WTC11 (cell line): ENCODE measurements at regions not wholly inside any gene's neighbourhood (a gene's known extent, or its start where the extent isn't known, plus 50 kb on each side); places are given as distances from the start of the nearest gene placed in this dataset.

Source experiments
- ATAC-seq: fragments of 200-7000 bp; cut with Tn5 transposase; 2 replicates; pipeline ENCODE4 v1.10.0; 2021; ENCODE audit warnings: mild to moderate bottlenecking, moderate library complexity
- CTCF ChIA-PET: fragments of 300-600 bp; sonication (Branson Sonifier 250); formaldehyde crosslinking; loops from one replicate; lab custom pipeline; 2021; ENCODE audit warnings: antibody characterized with exemption; lab: Charles Lee
- POLR2A ChIA-PET: fragments of 350-600 bp; sonication (Branson Sonifier 250); formaldehyde crosslinking; loops from one replicate; lab custom pipeline; 2021; ENCODE audit warnings: antibody characterized with exemption; lab: Charles Lee
- DNase-seq: peaks from one replicate; pipeline ENCODE4 v3.0.0; 2021; ENCODE audit warnings: low spot score
- H3K27ac Mint-ChIP-seq: 2 replicates; pipeline ENCODE4 v1.8.0; 2021; ENCODE audit warnings: mixed read lengths
- H3K27me3 Mint-ChIP-seq: 2 replicates; pipeline ENCODE4 v1.8.0; 2021; ENCODE audit warnings: low read depth, mild to moderate bottlenecking, moderate library complexity, mixed read lengths
- H3K36me3 Mint-ChIP-seq: 2 replicates; pipeline ENCODE4 v1.8.0; 2021; ENCODE audit warnings: mixed read lengths
- H3K4me1 Mint-ChIP-seq: 2 replicates; pipeline ENCODE4 v1.8.0; 2022; ENCODE audit warnings: mixed read lengths
- H3K4me3 Mint-ChIP-seq: 2 replicates; pipeline ENCODE4 v1.8.0; 2021; ENCODE audit warnings: mild to moderate bottlenecking, moderate library complexity, mixed read lengths
- H3K9me3 Mint-ChIP-seq: 2 replicates; pipeline ENCODE4 v1.8.0; 2021; ENCODE audit warnings: mixed read lengths
- ARID4B ChIP-seq: sonication (generic); formaldehyde crosslinking; IDR thresholded peaks from 2 replicates; pipeline ENCODE4 v1.8.0; 2023; ENCODE audit warnings: missing genetic modification reagents, mild to moderate bottlenecking, borderline replicate concordance
- CBFB ChIP-seq: sonication (generic); formaldehyde crosslinking; IDR thresholded peaks from 2 replicates; pipeline ENCODE4 v1.8.1; 2022; ENCODE audit warnings: mild to moderate bottlenecking, low read depth, missing genetic modification reagents
- E2F5 ChIP-seq: sonication (generic); formaldehyde crosslinking; IDR thresholded peaks from 2 replicates; pipeline ENCODE4 v1.8.1; 2022; ENCODE audit warnings: mild to moderate bottlenecking, moderate library complexity, missing genetic modification reagents
- EMX1 ChIP-seq: fragments of 250-450 bp; sonication (Bioruptor Pico); IDR thresholded peaks from 2 replicates; pipeline ENCODE4 v1.8.0; 2021; ENCODE audit warnings: mild to moderate bottlenecking
- ESRRA ChIP-seq: sonication (generic); formaldehyde crosslinking; IDR thresholded peaks from 2 replicates; pipeline ENCODE4 v1.8.1; 2022; ENCODE audit warnings: mild to moderate bottlenecking, missing genetic modification reagents, borderline replicate concordance
- ETV6 ChIP-seq: sonication (generic); formaldehyde crosslinking; IDR thresholded peaks from 2 replicates; pipeline ENCODE4 v1.8.1; 2022; ENCODE audit warnings: mild to moderate bottlenecking, missing genetic modification reagents
- FOXJ3 ChIP-seq: sonication (generic); formaldehyde crosslinking; IDR thresholded peaks from 2 replicates; pipeline ENCODE4 v1.9.0; 2021; ENCODE audit warnings: missing genetic modification reagents, mild to moderate bottlenecking, borderline replicate concordance
- GRHL2 ChIP-seq: fragments of 250-450 bp; sonication (Bioruptor Pico); IDR thresholded peaks from 2 replicates; pipeline ENCODE4 v1.8.0; 2022; ENCODE audit warnings: mild to moderate bottlenecking, moderate library complexity; ENCODE audit not compliant: insufficient replicate concordance, severe bottlenecking
- IRF1 ChIP-seq: sonication (generic); formaldehyde crosslinking; IDR thresholded peaks from 2 replicates; pipeline ENCODE4 v1.8.0; 2023; ENCODE audit warnings: missing genetic modification reagents
- NR2C2 ChIP-seq: sonication (generic); formaldehyde crosslinking; IDR thresholded peaks from 2 replicates; pipeline ENCODE4 v1.8.0; 2022; ENCODE audit warnings: mild to moderate bottlenecking, missing genetic modification reagents
- OVOL2 ChIP-seq: fragments of 250-450 bp; sonication (Bioruptor Pico); IDR thresholded peaks from 2 replicates; pipeline ENCODE4 v1.9.0; 2021; ENCODE audit warnings: mild to moderate bottlenecking, borderline replicate concordance
- TCF7 ChIP-seq: sonication (generic); formaldehyde crosslinking; IDR thresholded peaks from 2 replicates; pipeline ENCODE4 v1.8.0; 2022; ENCODE audit warnings: mild to moderate bottlenecking, low read depth, missing genetic modification reagents, moderate library complexity
- TEAD1 ChIP-seq: sonication (generic); formaldehyde crosslinking; IDR thresholded peaks from 2 replicates; pipeline ENCODE4 v1.8.0; 2022; ENCODE audit warnings: mild to moderate bottlenecking, missing genetic modification reagents
- ZNF396 ChIP-seq: fragments of 250-450 bp; sonication (Bioruptor Pico); IDR thresholded peaks from 2 replicates; pipeline ENCODE4 v1.8.0; 2021; ENCODE audit warnings: mild to moderate bottlenecking, moderate library complexity, borderline replicate concordance
- ZNF423 ChIP-seq: fragments of 250-450 bp; sonication (Bioruptor Pico); IDR thresholded peaks from 2 replicates; pipeline ENCODE4 v2.1.2; 2022; ENCODE audit warnings: mild to moderate bottlenecking, moderate library complexity
- TF ChIP-seq, protein P1 (sequence below): sonication (generic); formaldehyde crosslinking; IDR thresholded peaks from 2 replicates; pipeline ENCODE4 v1.8.0; 2023; ENCODE audit warnings: mild to moderate bottlenecking, missing genetic modification reagents
- TF ChIP-seq, protein P2 (sequence below): sonication (generic); formaldehyde crosslinking; IDR thresholded peaks from 2 replicates; pipeline ENCODE4 v1.8.0; 2022; ENCODE audit warnings: mild to moderate bottlenecking, missing genetic modification reagents

DNA sequence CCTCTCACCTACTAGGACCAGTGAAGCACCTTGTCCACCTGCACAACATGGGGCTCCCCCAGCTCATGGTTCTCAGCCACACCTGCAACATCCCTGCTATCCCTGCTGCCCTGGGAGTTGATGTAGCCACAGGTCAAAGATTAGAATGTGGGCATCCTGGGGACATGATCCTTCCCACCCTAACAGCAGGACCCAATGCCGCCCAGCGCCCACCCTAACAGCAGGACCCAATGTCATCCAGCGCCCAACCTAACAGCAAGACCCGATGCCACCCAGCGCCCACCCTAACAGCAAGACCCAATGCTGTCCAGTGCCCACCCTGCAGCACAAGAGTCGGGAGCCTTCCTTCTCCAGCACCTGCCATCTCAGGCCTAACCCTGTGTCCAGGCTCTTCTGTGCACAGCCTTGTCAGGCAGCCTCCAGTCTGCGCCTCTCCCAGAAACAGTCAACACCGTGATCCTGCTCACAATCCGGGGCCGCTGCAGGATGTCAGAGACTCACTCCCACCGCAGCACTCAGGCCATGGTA lies 237.3 kb upstream of the SALL3 start:
- DNase-seq = no peak

DNA sequence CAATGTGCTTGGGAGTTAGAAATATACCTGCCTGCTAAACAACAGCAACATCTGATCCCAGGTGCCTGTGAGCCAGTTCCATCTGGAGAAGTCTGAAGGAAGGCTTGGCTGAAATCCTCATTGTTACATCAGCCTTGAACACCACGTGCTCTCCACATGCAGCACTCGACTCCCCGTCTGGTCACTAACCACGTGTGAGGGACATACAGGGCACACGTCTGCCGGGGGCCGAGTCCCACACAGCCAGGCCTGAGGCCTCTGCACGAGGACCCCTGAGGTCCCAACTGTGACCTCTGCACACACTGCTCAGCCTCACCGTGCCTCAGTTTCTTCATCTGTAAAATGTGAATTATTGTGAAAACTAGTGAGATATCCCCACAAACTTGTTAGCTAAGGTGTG lies 236.5 kb upstream of the SALL3 start:
- Mint-ChIP-seq H3K9me3 (peaks cover 18% of the 10 kb centered on the region), H3K27ac (no peak overlapping the region), H3K27me3 (peaks cover 5% of the 10 kb centered on the region), H3K36me3 (peaks cover 13% of the 10 kb centered on the region; the same call in 1 of the 2 replicates), H3K4me1 (peaks cover 6% of the 10 kb centered on the region), H3K4me3 (no peak overlapping the region)
- no peak for TF ChIP-seq CBFB
- TF ChIP-seq ETV6 (CRISPR knock-in tag) = no peak
- no peak for TF ChIP-seq OVOL2
- DNase-seq (no peak), ATAC-seq (no peak)
- POLR2A ChIA-PET = no interaction called here
- CTCF ChIA-PET = no interaction called here

More for the DNA sequence above, 237.3 kb upstream of the SALL3 start:
- Mint-ChIP-seq H3K36me3 (peaks cover 13% of the 10 kb centered on the region; the same call in 1 of the 2 replicates), H3K4me1 (peaks cover 5% of the 10 kb centered on the region), H3K27ac (no peak overlapping the region), H3K4me3 (no peak overlapping the region), H3K27me3 (peaks cover 5% of the 10 kb centered on the region), H3K9me3 (peaks cover 18% of the 10 kb centered on the region)
- ChIA-PET POLR2A (no interaction called here), CTCF (no interaction called here)
- no peak for ATAC-seq
- TF ChIP-seq EMX1 (no peak), ZNF396 (CRISPR knock-in tag) (no peak), ZNF423 (CRISPR knock-in tag) (no peak), E2F5 (CRISPR knock-in tag) (no peak), NR2C2 (CRISPR knock-in tag) (no peak), ESRRA (CRISPR knock-in tag) (no peak)

- peaks cover 14% of the 10 kb centered on the region for H3K36me3 Mint-ChIP-seq
- no peak for ATAC-seq
- TF ChIP-seq, protein P1, sequence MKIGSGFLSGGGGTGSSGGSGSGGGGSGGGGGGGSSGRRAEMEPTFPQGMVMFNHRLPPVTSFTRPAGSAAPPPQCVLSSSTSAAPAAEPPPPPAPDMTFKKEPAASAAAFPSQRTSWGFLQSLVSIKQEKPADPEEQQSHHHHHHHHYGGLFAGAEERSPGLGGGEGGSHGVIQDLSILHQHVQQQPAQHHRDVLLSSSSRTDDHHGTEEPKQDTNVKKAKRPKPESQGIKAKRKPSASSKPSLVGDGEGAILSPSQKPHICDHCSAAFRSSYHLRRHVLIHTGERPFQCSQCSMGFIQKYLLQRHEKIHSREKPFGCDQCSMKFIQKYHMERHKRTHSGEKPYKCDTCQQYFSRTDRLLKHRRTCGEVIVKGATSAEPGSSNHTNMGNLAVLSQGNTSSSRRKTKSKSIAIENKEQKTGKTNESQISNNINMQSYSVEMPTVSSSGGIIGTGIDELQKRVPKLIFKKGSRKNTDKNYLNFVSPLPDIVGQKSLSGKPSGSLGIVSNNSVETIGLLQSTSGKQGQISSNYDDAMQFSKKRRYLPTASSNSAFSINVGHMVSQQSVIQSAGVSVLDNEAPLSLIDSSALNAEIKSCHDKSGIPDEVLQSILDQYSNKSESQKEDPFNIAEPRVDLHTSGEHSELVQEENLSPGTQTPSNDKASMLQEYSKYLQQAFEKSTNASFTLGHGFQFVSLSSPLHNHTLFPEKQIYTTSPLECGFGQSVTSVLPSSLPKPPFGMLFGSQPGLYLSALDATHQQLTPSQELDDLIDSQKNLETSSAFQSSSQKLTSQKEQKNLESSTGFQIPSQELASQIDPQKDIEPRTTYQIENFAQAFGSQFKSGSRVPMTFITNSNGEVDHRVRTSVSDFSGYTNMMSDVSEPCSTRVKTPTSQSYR (CRISPR knock-in tag) = no peak
- no peak for TF ChIP-seq TCF7 (CRISPR knock-in tag)
- TF ChIP-seq ARID4B = no peak
- TF ChIP-seq GRHL2 (CRISPR knock-in tag) = no peak
- no peak for TF ChIP-seq FOXJ3 (CRISPR knock-in tag)
- TF ChIP-seq, protein P2, sequence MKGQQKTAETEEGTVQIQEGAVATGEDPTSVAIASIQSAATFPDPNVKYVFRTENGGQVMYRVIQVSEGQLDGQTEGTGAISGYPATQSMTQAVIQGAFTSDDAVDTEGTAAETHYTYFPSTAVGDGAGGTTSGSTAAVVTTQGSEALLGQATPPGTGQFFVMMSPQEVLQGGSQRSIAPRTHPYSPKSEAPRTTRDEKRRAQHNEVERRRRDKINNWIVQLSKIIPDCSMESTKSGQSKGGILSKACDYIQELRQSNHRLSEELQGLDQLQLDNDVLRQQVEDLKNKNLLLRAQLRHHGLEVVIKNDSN (CRISPR knock-in tag) = no peak
- no peak for TF ChIP-seq IRF1
- no peak for TF ChIP-seq TEAD1
- POLR2A ChIA-PET = no interaction called here
- peaks cover 4% of the 10 kb centered on the region; the same call in 1 of the 2 replicates for H3K27me3 Mint-ChIP-seq
- DNase-seq = no peak
- H3K27ac Mint-ChIP-seq = no peak overlapping the region
- peaks cover 6% of the 10 kb centered on the region for H3K4me1 Mint-ChIP-seq
- peaks cover 39% of the 10 kb centered on the region for H3K9me3 Mint-ChIP-seq
- H3K4me3 Mint-ChIP-seq = no peak overlapping the region
- CTCF ChIA-PET = no interaction called here
Observed at GRCh38 chr18:78751664-78752063, 228.0 kb upstream of the SALL3 start.
